Gastrocnemius medialis (tissue), 4 donors: ENCODE measurements at regions not wholly inside any gene's neighbourhood (a gene's known extent, or its start where the extent isn't known, plus 50 kb on each side); places are given as distances from the start of the nearest gene placed in this dataset.

Source experiments
- POLR2A ChIP-seq, 2 donors: fragments of 450-650 bp; IDR thresholded peaks; one replicate each; pipeline ENCODE4 v1.6.1; 2017; ENCODE audit warnings: antibody characterized with exemption in 2 of 2, mild to moderate bottlenecking in 2 of 2, moderate library complexity in 2 of 2
- TF ChIP-seq, protein P1 (sequence below), 5 experiments: fragments of 450-650 bp in 3 of 5; fragments of 200-600 bp in 2 of 5; sonication (generic) in 2 of 5; IDR thresholded peaks in 4 of 5; conservative IDR thresholded peaks in 1 of 5; 1 replicate in 4 of 5; 2 replicates in 1 of 5; pipeline ENCODE4 v1.5.1; 2016 to 2019; ENCODE audit warnings: antibody characterized with exemption in 5 of 5, mild to moderate bottlenecking in 3 of 5, moderate library complexity in 3 of 5

DNA sequence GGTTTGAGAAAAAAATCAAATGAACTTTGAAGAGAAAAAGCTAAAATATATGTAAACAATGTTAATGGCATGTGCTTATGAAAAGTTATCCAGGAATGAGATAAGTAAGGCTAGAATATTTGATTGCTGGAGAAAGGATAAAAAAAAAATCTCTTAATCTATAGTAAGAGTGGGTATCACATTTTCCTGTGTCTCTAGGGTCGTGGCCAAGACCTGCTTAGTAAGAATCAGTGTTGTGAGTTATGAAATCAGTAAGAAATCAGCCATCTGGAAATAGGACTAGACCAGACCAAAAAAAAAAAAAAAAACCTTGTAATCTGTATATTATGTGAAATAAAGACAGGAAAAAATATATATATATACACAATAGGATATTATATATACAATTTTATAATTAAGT lies 1153.9 kb downstream of the CDH11 start:
- TF ChIP-seq, protein P1, sequence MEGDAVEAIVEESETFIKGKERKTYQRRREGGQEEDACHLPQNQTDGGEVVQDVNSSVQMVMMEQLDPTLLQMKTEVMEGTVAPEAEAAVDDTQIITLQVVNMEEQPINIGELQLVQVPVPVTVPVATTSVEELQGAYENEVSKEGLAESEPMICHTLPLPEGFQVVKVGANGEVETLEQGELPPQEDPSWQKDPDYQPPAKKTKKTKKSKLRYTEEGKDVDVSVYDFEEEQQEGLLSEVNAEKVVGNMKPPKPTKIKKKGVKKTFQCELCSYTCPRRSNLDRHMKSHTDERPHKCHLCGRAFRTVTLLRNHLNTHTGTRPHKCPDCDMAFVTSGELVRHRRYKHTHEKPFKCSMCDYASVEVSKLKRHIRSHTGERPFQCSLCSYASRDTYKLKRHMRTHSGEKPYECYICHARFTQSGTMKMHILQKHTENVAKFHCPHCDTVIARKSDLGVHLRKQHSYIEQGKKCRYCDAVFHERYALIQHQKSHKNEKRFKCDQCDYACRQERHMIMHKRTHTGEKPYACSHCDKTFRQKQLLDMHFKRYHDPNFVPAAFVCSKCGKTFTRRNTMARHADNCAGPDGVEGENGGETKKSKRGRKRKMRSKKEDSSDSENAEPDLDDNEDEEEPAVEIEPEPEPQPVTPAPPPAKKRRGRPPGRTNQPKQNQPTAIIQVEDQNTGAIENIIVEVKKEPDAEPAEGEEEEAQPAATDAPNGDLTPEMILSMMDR (IDR thresholded peaks at IDR 0.05 in 4 of 5, conservative IDR thresholded peaks at IDR 0.05 in 1 of 5), result no peak
- TF ChIP-seq POLR2A (IDR thresholded peaks at IDR 0.05), result no peak
